ENCODE measurements at regions not wholly inside any gene's neighbourhood (a gene's known extent, or its start where the extent isn't known, plus 50 kb on each side); places are given as distances from the start of the nearest gene placed in this dataset.

- intact Hi-C loops (cut with micrococcal nuclease; ENCODE audit: unreplicated experiment): no loop called here
- Histone ChIP-seq H3K4me1 (ENCODE audit: insufficient read depth, low read length) (no peaks in the 10 kb centered on the region), H3K27me3 (ENCODE audit: control insufficient read depth in 1 of 2, insufficient read depth in 2 of 2, low read length in 2 of 2) (no peaks in the 10 kb centered on the region), H3K9me3 (ENCODE audit: low read length) (peaks cover 56% of the 10 kb centered on the region), H3K4me3 (replicated peaks in 1 of 3; ENCODE audit: insufficient read depth in 1 of 3, low read depth in 2 of 3, low read length in 3 of 3) (no peak overlapping the region), H3K9ac (ENCODE audit: insufficient read depth, low read depth, low read length) (no peak overlapping the region), H3K36me3 (replicated peaks in 1 of 2; ENCODE audit: control insufficient read depth in 1 of 2, insufficient read depth in 2 of 2, low read length in 2 of 2) (no peaks in the 10 kb centered on the region), H4K20me1 (ENCODE audit: insufficient read depth, low read length) (no peaks in the 10 kb centered on the region), H3K79me2 (ENCODE audit: insufficient read depth, low read length) (no peaks in the 10 kb centered on the region), H3K4me2 (ENCODE audit: low read depth, low read length) (no peak overlapping the region), H3K27ac (ENCODE audit: extremely low read length, insufficient read depth, low read length) (no peak overlapping the region), H2AFZ (ENCODE audit: low read length) (no peak overlapping the region)
- CTCF ChIA-PET (ENCODE audit: low intra/inter-chr PET ratio, low total read pairs): no interaction called here
- 46% methylated on average over 4 of the region's 4 CpGs for WGBS (ENCODE audit: low lambda C conversion rate)
- ATAC-seq (no peak), FAIRE-seq (no peak), DNase-seq (ENCODE audit: low spot score) (no peak)
- POLR2A ChIA-PET: no interaction called here
- in situ Hi-C loops (cut with HindIII; ENCODE audit: extremely low pct_ligation_motif_present, low pct_unique_long_range_greater_than_20kb): no loop called here
- BruUV-seq (replicated peaks): no TSS peak
- TF ChIP-seq IKZF5 (CRISPR knock-in tag; IDR thresholded peaks at IDR 0.05) (no peak), ZBTB44 (CRISPR knock-in tag; IDR thresholded peaks at IDR 0.05) (no peak), REL (CRISPR knock-in tag; conservative IDR thresholded peaks at IDR 0.05) (no peak), POLR2G (IDR thresholded peaks at IDR 0.05; ENCODE audit: low read depth, low read length) (no peak), ZNF234 (CRISPR knock-in tag; conservative IDR thresholded peaks at IDR 0.05) (no peak), ZFP36 (IDR thresholded peaks at IDR 0.05; ENCODE audit: borderline replicate concordance, low read depth, low read length, partially characterized antibody) (no peak), ZNF550 (CRISPR knock-in tag; IDR thresholded peaks at IDR 0.05; ENCODE audit: borderline replicate concordance) (no peak), CBX5 (CRISPR knock-in tag; IDR thresholded peaks at IDR 0.05; ENCODE audit: borderline replicate concordance) (no peak), TFE3 (CRISPR knock-in tag; IDR thresholded peaks at IDR 0.05) (no peak), SIX4 (CRISPR knock-in tag; IDR thresholded peaks at IDR 0.05) (no peak), KDM4B (CRISPR knock-in tag; IDR thresholded peaks at IDR 0.05) (no peak), BRD4 (CRISPR knock-in tag; IDR thresholded peaks at IDR 0.05) (no peak), SAFB2 (CRISPR knock-in tag; IDR thresholded peaks at IDR 0.05; ENCODE audit: borderline replicate concordance, low read depth) (no peak), IRF9 (CRISPR knock-in tag; IDR thresholded peaks at IDR 0.05; ENCODE audit: borderline replicate concordance) (no peak), KLF15 (CRISPR knock-in tag; IDR thresholded peaks at IDR 0.05; ENCODE audit: borderline replicate concordance) (no peak), FOXC1 (CRISPR knock-in tag; IDR thresholded peaks at IDR 0.05; ENCODE audit: borderline replicate concordance) (no peak), ZNF782 (CRISPR knock-in tag; IDR thresholded peaks at IDR 0.05; ENCODE audit: borderline replicate concordance) (no peak), KLF6 (CRISPR knock-in tag; IDR thresholded peaks at IDR 0.05) (no peak), ZNF431 (CRISPR knock-in tag; IDR thresholded peaks at IDR 0.05; ENCODE audit: borderline replicate concordance, low read depth) (no peak)
Measured at GRCh38 chr15:95684126-95684525, 646.4 kb upstream of the NR2F2 start.
